ENCODE measurements at regions not wholly inside any gene's neighbourhood (a gene's known extent, or its start where the extent isn't known, plus 50 kb on each side); places are given as distances from the start of the nearest gene placed in this dataset.

- no peak for DNase-seq
- Histone ChIP-seq H3K4me2 (ENCODE audit: low read depth, low read length) (no peak overlapping the region), H3K9ac (ENCODE audit: low read length) (no peak overlapping the region), H3K79me2 (ENCODE audit: low read length) (no peaks in the 10 kb centered on the region), H3K9me2 (replicated peaks; ENCODE audit: insufficient read depth, low read length) (no peaks in the 10 kb centered on the region), H3K4me1 (ENCODE audit: low read length) (no peaks in the 10 kb centered on the region), H3K27me3 (replicated peaks; ENCODE audit: insufficient read depth, low read length) (no peaks in the 10 kb centered on the region), H3K36me3 (replicated peaks; ENCODE audit: insufficient read depth, low read length) (no peaks in the 10 kb centered on the region), H3K9me3 (replicated peaks; ENCODE audit: insufficient read depth, low read length) (no peaks in the 10 kb centered on the region), H2AFZ (ENCODE audit: low read length) (no peak overlapping the region), H3K27ac (ENCODE audit: low read length) (no peak overlapping the region), H3F3A (ENCODE audit: insufficient read depth, low read length) (no peaks in the 10 kb centered on the region), H3K4me3 (ENCODE audit: low read length) (no peak overlapping the region), H4K20me1 (ENCODE audit: insufficient read depth, low read length) (no peaks in the 10 kb centered on the region)
- TF ChIP-seq EZH2phosphoT487 (IDR thresholded peaks at IDR 0.05; ENCODE audit: low read length), result no peak
- TF ChIP-seq EZH2 (optimal IDR thresholded peaks at IDR 0.05; ENCODE audit: low read depth, low read length), result no peak
- TF ChIP-seq, protein P1, sequence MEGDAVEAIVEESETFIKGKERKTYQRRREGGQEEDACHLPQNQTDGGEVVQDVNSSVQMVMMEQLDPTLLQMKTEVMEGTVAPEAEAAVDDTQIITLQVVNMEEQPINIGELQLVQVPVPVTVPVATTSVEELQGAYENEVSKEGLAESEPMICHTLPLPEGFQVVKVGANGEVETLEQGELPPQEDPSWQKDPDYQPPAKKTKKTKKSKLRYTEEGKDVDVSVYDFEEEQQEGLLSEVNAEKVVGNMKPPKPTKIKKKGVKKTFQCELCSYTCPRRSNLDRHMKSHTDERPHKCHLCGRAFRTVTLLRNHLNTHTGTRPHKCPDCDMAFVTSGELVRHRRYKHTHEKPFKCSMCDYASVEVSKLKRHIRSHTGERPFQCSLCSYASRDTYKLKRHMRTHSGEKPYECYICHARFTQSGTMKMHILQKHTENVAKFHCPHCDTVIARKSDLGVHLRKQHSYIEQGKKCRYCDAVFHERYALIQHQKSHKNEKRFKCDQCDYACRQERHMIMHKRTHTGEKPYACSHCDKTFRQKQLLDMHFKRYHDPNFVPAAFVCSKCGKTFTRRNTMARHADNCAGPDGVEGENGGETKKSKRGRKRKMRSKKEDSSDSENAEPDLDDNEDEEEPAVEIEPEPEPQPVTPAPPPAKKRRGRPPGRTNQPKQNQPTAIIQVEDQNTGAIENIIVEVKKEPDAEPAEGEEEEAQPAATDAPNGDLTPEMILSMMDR (IDR thresholded peaks at IDR 0.05; ENCODE audit: low read length), result no peak
These were observed 459.7 kb upstream of the ZNF717 start for GRCh38 chr3:76245073-76245472.

GRCh38 chr3:76245622-76246021 lies 460.3 kb upstream of the ZNF717 start:
- no peaks in the 10 kb centered on the region for H3K9me2 ChIP-seq (replicated peaks; ENCODE audit: insufficient read depth, low read length)
- TF ChIP-seq EZH2 (optimal IDR thresholded peaks at IDR 0.05; ENCODE audit: low read depth, low read length) (no peak), EZH2phosphoT487 (IDR thresholded peaks at IDR 0.05; ENCODE audit: low read length) (no peak)
- TF ChIP-seq, protein P1 (IDR thresholded peaks at IDR 0.05; ENCODE audit: low read length), result no peak
- no peak overlapping the region for H3K27ac ChIP-seq (ENCODE audit: low read length)
- no peak overlapping the region for H3K4me3 ChIP-seq (ENCODE audit: low read length)
- H3K4me2 ChIP-seq (ENCODE audit: low read depth, low read length), result no peak overlapping the region
- DNase-seq, result no peak
- no peak overlapping the region for H3K9ac ChIP-seq (ENCODE audit: low read length)
- no peaks in the 10 kb centered on the region for H3K4me1 ChIP-seq (ENCODE audit: low read length)
- H2AFZ ChIP-seq (ENCODE audit: low read length), result no peak overlapping the region
- no peaks in the 10 kb centered on the region for H3K79me2 ChIP-seq (ENCODE audit: low read length)
- no peaks in the 10 kb centered on the region for H3F3A ChIP-seq (ENCODE audit: insufficient read depth, low read length)
- no peaks in the 10 kb centered on the region for H3K27me3 ChIP-seq (replicated peaks; ENCODE audit: insufficient read depth, low read length)
- H3K36me3 ChIP-seq (replicated peaks; ENCODE audit: insufficient read depth, low read length), result no peaks in the 10 kb centered on the region
- no peaks in the 10 kb centered on the region for H3K9me3 ChIP-seq (replicated peaks; ENCODE audit: insufficient read depth, low read length)
- no peaks in the 10 kb centered on the region for H4K20me1 ChIP-seq (ENCODE audit: insufficient read depth, low read length)

DNA sequence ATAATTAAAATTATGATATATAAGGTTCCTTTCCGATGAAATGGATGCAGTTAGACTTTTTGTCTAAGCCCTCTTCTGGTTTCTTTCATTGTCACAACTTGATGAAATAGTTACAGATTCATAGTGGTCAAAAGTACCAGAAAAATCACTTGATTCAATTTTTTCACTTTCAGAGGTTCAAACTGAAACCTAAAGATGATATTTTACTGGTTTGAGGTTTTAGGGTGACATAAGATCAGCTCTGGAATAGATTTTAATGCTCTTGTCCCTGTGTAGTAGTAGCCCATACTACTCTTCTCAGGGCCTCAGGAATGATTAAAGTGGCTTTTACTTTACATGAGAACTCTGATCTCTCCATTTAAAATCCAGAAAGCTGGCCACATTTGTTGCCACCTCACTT lies 479.1 kb upstream of the ZNF717 start:
- DNase-seq, result peak; percentile 63
- Histone ChIP-seq H3K79me2 (ENCODE audit: low read length) (no peaks in the 10 kb centered on the region), H3K4me3 (ENCODE audit: low read length) (no peak overlapping the region), H3K27me3 (replicated peaks; ENCODE audit: insufficient read depth, low read length) (no peaks in the 10 kb centered on the region), H3F3A (ENCODE audit: insufficient read depth, low read length) (no peaks in the 10 kb centered on the region), H3K27ac (ENCODE audit: low read length) (no peak overlapping the region), H3K9me2 (replicated peaks; ENCODE audit: insufficient read depth, low read length) (no peaks in the 10 kb centered on the region), H3K4me2 (ENCODE audit: low read depth, low read length) (peak overlapping the region; percentile 57; the same call in 1 of the 2 replicates), H4K20me1 (ENCODE audit: insufficient read depth, low read length) (no peaks in the 10 kb centered on the region), H3K36me3 (replicated peaks; ENCODE audit: insufficient read depth, low read length) (no peaks in the 10 kb centered on the region), H3K9me3 (replicated peaks; ENCODE audit: insufficient read depth, low read length) (no peaks in the 10 kb centered on the region), H2AFZ (ENCODE audit: low read length) (no peak overlapping the region), H3K9ac (ENCODE audit: low read length) (no peak overlapping the region), H3K4me1 (ENCODE audit: low read length) (no peaks in the 10 kb centered on the region)
- TF ChIP-seq, protein P1 (IDR thresholded peaks at IDR 0.05; ENCODE audit: low read length), result no peak
- TF ChIP-seq EZH2phosphoT487 (IDR thresholded peaks at IDR 0.05; ENCODE audit: low read length) (no peak), EZH2 (optimal IDR thresholded peaks at IDR 0.05; ENCODE audit: low read depth, low read length) (no peak)
